Tibial nerve (tissue), 3 donors: ENCODE measurements at regions not wholly inside any gene's neighbourhood (a gene's known extent, or its start where the extent isn't known, plus 50 kb on each side); places are given as distances from the start of the nearest gene placed in this dataset.
"Not testable (repeated sequence)": the region's sequence is repeated elsewhere in the genome, so short reads cannot be mapped to it uniquely, and the experiment has no call there.

Source experiments
- CTCF ChIP-seq, 5 experiments: fragments of 200-600 bp in 3 of 5; fragments of 450-650 bp in 2 of 5; sonication (generic) in 3 of 5; IDR thresholded peaks; one replicate each; pipeline ENCODE4 v1.5.1; 2016 to 2019; ENCODE audit warnings: antibody characterized with exemption in 5 of 5, mild to moderate bottlenecking in 3 of 5, moderate library complexity in 2 of 5
- POLR2A ChIP-seq, 2 donors: fragments of 450-650 bp; IDR thresholded peaks; one replicate each; pipeline ENCODE4 v1.6.1; 2017; ENCODE audit warnings: antibody characterized with exemption in 2 of 2, mild to moderate bottlenecking in 2 of 2, moderate library complexity in 2 of 2

GRCh38 chr9:62844681-62845185 is 1654.9 kb downstream of the SPATA31A7 start:
- not testable (repeated sequence) for TF ChIP-seq CTCF, POLR2A (IDR thresholded peaks at IDR 0.05)
